GM21423 (cell line): ENCODE measurements at regions not wholly inside any gene's neighbourhood (a gene's known extent, or its start where the extent isn't known, plus 50 kb on each side); places are given as distances from the start of the nearest gene placed in this dataset.
"Not testable (repeated sequence)": the region's sequence is repeated elsewhere in the genome, so short reads cannot be mapped to it uniquely, and the experiment has no call there.

Experiments
- ATAC-seq: cut with Tn5 transposase; IDR thresholded peaks from one replicate; pipeline ENCODE4 v1.9.1; 2021; ENCODE audit warnings: mild to moderate bottlenecking, moderate library complexity; ENCODE audit not compliant: unreplicated experiment

DNA sequence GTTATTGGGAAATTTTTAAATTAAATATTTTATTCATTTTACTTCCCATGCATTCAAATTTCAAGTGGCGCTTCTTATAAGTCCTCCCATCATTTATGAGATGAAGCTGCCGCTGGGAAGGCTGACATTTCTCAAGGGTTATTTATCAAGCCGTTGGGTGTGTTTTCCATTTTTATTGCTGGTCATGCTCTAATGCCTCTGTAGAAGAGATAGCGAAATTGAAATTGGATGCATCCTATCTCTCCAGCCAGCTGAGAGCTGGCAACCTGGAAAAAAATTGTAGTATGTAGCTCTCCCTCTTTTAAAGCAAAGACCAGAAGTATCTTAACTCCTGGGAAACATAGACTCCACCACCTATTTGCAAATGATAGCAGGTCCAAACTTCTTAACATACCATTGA, 135.9 kb downstream of the C6orf118 start:
- no peak for ATAC-seq

DNA sequence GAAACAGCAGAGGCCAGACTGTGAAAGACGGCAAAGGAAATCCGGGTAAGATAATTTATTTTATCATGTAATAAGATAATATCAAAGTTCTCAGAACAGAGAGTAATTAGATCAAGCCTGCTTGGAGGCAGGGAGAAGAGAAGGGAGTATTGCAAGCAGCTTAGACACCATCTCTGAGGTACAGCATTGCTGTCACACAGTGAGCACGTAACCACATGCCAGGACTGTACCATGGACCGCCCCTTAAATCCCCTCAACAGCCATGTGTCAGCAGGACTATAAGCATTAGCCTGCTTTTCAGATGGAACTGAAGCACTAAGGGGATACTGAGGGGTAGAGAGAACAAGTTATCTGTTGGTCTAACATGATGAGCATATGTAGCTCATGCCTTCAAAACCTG, 141.5 kb downstream of the C6orf118 start:
- no peak for ATAC-seq

DNA sequence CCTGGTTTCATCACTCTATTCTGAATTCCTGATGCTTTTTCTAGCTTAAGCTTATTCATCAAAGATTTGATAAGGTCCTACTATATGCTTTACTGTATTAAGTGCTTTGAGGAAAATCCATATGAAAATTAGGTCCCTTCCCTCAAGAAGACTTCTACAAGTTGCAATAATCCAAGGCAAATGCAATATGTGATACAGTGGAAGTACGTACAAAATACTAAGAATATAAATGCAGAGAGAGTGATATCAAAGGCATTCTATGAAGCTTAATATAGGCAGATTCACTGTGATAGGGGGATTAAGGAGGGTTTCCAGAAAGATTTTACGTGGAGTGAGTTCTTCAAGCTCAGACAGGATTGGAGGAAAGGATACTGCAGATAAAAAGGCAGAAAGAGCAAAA, 142.1 kb downstream of the C6orf118 start:
- no peak for ATAC-seq

DNA sequence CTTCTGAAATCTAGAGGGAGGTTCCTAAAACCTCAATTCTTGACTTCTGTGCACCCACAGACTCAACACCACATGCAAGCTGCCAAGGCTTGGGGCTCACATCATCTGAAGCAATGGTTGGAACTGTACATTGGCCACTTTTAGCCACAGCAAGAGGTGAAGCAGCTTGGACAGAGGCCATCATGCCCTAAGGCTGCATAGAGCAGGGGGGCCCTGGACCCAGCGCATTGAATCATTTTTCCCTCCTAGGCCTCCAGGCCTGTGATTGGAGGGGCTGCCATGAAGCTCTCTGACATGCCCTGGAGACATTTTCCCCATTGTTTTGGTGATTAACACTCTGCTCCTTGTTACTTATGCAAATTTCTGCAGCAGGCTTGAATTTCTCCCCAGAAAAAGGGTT, 145.9 kb downstream of the C6orf118 start:
- ATAC-seq = no peak

DNA sequence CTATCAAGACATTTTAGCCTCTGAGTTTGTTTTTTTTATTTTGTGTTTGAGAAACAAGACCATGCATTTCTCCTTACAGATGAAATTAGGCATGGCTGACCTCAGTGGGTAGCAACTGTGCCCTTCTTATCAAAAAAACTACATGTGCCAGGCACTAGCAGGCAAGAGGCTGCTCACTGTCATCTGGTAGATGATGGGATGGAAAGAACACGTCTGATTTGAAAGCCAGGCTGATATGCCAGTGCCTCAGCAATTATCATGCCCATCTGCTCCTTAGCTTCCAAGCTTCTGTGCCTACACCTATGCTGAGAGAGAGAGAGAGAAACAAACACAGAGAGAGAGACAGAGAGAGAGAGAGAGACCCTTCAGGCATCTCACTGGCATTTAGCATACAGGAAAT, 149.9 kb downstream of the C6orf118 start:
- no peak for ATAC-seq

- no peak for ATAC-seq
Observed at GRCh38 chr6:165146456-165146855, 162.9 kb downstream of the C6orf118 start.

DNA sequence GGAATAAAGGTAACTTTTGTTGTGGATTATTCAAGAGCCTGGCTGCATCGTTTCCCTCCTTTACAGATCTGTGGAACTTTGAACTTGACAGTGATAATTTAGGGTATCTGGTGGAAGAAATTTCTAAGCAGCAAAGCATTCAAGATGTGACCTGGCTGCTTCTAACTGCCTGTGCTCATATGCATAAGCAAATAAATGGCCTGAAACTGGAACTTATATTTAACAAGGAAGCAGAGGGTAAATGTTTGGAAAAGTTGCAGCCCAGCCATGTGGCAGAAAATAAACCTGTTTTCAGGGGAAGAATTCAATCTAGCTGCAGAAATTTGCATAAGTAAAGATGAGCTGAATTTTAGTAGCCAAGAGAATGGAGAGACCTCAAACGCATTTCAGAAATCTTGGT, 173.5 kb downstream of the C6orf118 start:
- no peak for ATAC-seq

- no peak for ATAC-seq
Observed at GRCh38 chr6:165129086-165129485, 180.3 kb downstream of the C6orf118 start.

DNA sequence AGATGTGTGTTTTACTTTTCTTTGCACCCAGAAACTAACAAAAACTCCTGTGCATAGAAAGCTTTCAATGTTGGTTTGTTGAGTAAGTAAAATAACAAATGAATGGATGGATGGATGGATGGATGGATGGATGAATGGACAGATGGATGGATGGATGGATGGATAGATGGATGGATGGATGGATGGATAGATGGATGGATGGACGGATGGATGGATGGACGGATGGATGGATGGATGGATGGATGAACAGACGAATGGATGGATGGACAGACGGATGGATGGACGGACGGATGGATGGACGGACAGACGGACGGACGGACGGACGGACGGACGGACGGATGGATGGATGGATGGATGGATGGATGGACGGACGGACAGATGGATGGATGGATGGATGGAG, 181.7 kb downstream of the C6orf118 start:
- ATAC-seq = not testable (repeated sequence)

- not testable (repeated sequence) for ATAC-seq
Observed at GRCh38 chr6:165124681-165125080, 184.7 kb downstream of the C6orf118 start.

- ATAC-seq = no peak
Observed at GRCh38 chr6:165119231-165120020, 190.0 kb downstream of the C6orf118 start.

- ATAC-seq = no peak
Observed at GRCh38 chr6:165118736-165119135, 190.7 kb downstream of the C6orf118 start.

DNA sequence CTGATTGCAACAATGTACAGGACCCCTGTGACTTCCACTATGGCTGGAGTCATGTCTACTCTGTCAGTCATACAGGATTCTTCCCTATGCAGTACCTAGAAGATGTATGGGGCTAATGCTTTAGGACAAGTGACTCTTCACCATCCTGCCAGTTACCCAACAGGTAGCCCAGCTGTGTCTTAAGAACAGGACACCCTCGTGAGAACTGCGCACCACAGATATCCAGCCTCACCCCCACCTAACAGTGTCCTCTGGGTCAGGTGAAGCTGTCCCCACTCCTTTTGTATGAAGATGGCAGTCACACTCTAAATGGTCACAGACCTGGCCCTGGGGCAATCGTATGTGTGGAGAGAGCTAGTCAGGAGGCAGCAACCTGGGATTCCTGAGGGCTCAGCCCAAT, 191.6 kb downstream of the C6orf118 start:
- no peak for ATAC-seq

- ATAC-seq = no peak
Observed at GRCh38 chr6:165117121-165117520, 192.3 kb downstream of the C6orf118 start.

- ATAC-seq = no peak
Observed at GRCh38 chr6:165110860-165111259, 198.5 kb downstream of the C6orf118 start.

DNA sequence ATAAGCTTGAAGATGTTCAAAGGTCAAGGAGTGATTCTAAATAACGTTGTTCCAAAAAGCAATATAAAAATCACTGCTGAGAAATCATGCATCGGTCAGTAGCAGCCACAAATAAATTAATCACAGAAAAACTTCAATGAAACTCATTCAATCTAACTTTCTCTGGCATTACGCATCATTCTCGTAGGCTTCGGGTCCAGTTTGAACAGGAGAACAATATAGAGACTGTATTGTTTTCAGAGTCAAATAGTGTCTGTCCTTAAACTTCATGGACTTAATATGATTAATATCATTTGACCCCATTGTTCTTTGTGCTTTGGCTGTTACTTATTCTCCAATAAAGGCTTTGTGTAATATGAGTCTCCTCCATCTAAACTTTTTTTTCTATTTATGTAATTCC, 200.4 kb downstream of the C6orf118 start:
- ATAC-seq = no peak

DNA sequence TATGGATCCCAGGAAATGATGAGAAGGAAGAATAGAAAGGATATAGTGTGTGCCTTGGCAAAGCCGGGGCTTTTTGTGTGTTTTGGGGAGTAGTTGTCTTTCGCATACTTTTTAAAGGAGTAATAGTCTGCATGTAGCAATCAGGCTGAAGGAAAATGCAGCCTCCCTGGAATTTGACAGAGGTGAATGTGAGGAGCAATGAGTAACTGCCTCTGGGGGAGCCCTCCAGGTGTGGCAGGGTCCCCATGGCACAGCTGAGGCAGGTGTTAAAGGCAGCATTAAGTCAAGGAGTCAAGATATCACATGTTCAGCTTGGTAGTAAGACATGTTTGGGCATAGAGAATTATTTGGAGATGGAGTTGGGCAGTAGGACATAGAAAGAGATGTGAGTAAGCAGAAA, 203.1 kb downstream of the C6orf118 start:
- no peak for ATAC-seq

- ATAC-seq = no peak
Observed at GRCh38 chr6:165098165-165098564, 211.2 kb downstream of the C6orf118 start.

- ATAC-seq = no peak
Observed at GRCh38 chr6:165096868-165097267, 212.5 kb downstream of the C6orf118 start.

- ATAC-seq = no peak
Observed at GRCh38 chr6:165096209-165096608, 213.2 kb downstream of the C6orf118 start.

DNA sequence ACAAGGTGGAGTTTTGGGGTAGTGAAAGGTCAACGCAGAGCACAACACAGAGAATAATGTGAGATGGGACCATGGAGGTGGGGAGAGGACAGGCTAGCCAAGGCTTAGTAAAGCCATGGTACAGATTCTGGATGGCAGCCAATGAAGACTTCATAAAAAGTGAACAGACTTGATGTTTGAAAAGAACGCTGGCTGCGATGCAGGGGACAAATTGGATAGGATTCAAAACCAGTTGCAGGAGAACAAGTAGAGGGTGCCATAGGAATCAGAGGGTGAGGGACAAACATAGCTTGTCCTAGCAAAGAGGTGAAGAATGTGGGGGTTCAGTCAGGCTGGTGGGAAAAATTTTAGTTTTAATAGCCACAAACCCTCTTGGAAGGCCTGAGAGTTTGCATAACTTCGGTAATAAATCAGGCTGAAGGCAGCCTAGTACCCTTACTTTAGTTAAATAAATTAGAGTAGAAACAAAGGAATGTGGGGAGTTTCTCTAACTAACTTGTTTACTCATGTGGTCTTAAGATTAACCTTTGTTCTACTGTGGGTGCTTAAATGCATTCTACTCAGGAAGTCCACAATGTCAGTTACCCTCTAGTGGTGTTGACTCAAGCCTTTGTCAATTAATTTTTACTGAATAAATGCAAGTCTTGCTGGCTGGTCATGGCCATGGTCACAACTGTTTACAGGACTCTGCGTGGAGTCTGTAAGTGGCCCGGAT, 216.4 kb downstream of the C6orf118 start:
- no peak for ATAC-seq

GRCh38 chr6:165091121-165091785, 218.2 kb downstream of the C6orf118 start:
- no peak for ATAC-seq
